HG03575 (cell line): ENCODE measurements at regions not wholly inside any gene's neighbourhood (a gene's known extent, or its start where the extent isn't known, plus 50 kb on each side); places are given as distances from the start of the nearest gene placed in this dataset.
"Not testable (repeated sequence)": the region's sequence is repeated elsewhere in the genome, so short reads cannot be mapped to it uniquely, and the experiment has no call there.

Source experiments
- ATAC-seq: cut with Tn5 transposase; IDR thresholded peaks from one replicate; pipeline ENCODE4 v1.9.1; 2021; ENCODE audit not compliant: unreplicated experiment, insufficient number of reproducible peaks, low FRiP score; ENCODE audit errors: extremely low read depth

DNA sequence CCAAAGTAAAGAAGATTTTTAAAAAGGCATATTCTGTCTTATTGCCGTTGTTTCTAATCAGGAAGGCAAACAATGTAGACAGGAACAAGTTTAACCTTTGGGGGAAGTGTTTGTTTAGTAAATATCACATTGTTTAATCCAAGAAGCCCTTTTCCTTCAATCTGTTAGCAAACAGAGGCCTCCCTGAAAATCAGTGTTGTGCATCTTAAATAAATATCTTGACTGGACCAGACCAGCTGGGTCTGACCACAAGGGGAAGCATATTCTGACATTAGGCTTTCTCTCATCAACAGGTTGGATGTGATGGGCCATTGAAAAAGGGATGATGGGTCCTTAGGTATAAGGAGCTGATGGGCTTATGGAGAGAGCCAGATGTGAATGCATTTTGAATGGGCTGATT, 81.8 kb upstream of the SGIP1 start:
- no peak for ATAC-seq

DNA sequence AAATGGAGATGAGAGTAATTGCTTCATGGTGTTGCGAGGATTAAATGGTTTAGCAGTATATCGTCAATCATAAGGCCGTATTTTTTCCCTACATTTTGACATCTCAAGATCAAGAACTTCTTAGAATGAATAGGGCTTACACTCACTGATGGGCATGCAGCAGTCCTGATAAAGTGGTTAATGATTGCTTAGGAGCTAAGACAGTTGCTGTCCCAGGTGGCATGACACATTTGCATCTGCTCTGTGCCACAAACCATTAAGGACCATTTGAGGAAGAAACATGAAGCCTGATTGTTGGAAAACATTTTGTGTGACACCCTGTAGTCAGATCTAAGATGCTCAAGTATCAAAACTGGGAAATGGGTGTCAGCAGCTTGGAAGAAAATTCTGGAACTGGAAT, 81.0 kb upstream of the SGIP1 start:
- no peak for ATAC-seq

DNA sequence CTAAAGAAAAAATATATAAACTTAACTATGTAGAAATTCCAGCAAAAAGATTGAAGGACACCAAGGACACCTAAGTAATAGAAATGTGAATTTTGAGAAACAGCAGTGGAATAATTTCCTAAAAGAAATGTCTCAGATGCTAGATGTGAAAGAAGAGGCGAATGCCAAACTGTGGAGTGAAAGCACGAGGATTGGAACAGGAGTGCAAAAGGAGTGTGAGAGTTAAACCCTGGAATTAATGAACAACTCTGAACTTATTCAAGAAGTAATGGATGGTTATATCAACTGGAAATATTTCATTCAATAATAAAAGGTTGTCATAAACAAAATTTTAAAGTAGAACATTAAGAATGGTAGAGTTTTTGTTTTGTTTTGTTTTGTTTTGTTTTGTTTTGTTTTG, 78.5 kb upstream of the SGIP1 start:
- no peak for ATAC-seq

DNA sequence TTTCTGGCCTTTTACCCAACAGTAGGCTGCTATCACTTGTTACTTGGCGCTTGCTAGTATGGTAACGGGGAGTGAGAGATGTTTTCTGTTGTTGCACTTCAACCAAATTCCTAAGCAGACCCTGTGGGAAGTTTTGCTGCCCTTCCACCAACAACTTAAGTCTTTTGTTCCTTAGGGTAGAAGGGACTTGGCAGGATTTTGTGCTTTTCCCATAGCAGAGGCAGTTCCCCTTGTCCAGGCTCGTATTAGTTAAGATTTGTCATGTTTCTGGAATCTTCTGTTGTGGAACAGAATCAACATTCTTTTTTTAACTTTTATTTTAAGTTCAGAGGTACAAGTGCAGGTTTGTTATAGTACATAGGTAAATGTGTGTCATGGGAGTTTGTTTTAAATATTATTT, 73.2 kb upstream of the SGIP1 start:
- no peak for ATAC-seq

DNA sequence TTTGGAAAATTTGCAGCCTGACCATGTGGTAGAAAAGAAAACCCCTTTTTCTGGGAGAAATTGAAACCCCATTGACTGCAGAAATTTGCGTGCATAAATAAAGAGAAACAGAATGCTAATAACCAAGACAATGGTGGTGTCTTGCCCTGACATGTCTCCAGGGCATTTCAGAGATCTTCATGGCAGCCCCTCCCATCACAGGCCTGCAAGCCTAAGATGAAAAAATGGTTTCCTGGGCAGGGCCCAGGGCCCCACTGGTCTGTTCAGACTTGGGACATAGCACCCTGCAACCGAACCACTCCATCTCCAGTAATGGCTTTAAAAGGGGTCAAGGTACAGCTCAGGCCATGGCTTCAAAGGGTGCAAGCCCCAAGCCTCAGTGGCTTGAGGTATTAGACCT, 71.6 kb upstream of the SGIP1 start:
- ATAC-seq = no peak

DNA sequence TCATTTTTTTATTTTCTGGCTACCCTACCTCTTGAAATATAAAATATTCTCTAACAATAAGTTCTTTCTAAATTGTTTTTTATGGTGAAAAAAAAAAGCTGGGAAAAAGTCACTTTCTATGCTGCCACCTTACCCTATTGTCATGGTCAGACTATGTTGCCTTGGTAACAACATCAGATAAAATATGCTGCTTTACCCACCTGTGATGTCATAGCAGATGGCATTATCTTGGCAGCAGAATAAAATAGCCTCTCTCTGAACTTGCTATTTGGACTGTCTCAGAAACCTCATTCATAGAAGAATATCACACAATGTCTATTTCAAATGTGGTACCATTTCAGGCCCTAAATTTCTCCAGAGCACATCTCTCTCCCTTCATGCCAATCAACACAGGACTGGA, 69.6 kb upstream of the SGIP1 start:
- no peak for ATAC-seq

DNA sequence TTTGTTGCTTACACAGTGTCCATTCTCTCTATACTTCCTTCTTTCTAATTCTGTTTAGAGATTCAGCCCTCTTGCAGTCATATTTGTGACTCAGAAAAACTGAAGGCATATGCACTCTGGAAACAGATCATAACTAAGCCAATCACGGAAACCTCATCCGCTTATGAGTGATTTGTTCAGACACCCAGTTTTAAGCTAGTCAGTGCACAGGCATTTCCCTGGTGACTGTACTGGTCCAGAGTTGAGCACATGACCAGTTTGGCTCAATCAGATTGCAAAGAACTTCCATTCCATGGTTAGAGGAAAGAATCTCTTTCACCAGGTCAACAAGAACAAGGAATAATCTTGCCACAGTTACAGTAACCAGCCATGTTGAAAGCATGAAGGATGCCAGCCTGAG, 69.2 kb upstream of the SGIP1 start:
- ATAC-seq = no peak

DNA sequence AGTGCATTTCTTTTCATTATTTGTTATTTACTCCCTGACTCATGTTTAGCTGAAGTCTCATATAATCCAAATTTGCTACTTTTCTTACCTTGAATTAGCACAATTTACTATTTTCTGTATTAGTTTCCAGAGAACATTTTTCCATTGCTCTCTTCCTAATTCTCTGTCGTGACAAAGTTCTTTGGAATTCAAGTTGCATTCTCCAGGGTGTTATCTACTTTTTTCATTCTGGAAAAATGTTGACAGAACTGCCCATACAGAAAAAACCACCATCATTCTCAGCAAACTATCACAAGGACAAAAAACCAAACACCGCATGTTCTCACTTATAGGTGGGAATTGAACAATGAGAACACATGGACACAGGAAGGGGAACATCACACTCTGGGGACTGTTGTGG, 67.3 kb upstream of the SGIP1 start:
- ATAC-seq = not testable (repeated sequence)

DNA sequence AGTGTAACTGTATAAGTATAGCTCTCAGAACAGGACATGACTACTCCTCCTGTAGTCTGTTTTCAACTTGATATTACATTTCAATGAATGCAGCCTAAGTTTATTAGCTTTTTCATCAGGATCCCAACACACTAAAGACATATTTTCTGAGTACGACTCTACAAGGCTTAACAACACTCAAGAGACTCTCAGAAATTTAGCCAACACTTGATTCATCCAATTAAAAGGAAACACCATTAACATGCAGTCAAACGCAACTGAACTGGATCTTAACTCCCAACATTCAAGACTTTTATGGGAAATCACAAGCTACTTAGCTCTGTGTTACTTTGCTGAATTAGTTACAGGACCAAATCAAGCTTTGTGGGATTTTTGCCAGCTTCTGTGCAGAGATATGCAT, 65.2 kb upstream of the SGIP1 start:
- no peak for ATAC-seq

DNA sequence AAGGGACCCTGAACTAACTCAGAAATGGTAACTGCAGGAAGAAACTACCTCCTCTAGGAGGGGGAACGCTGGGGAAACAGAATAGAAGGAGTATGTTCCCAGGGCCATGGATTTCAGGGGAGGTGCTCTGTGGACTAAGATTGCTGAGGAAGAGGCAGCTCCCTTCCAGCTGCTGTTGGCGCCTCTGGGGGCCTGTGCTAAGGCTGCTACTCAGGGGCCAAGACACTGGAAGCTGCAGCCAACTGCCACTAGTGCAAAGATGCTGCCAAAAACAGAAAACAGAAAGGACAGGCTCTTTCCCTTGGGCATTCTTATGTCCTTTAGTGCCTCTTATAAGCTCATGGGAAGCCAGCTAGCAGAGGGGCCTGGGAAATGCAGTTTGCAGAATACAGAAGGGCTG, 58.0 kb upstream of the SGIP1 start:
- ATAC-seq = no peak

DNA sequence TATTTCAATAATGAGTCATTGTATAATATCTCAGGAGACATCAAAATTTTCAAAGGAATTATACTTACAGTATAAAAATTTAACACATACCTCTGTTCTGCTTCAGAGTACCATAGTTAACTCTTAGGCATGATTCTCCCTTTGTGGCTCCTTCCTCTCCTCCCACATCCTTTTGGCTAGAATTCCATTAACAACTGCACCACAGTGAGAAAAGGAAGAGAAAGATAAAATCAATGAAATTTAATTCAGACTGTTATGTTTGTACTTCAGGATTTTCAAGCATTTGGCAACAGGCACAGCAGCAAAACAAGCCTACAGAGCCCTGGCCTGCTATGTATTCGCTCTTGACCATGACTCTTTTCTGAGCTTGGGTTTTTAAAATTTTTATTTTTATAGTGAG, 57.2 kb upstream of the SGIP1 start:
- no peak for ATAC-seq

DNA sequence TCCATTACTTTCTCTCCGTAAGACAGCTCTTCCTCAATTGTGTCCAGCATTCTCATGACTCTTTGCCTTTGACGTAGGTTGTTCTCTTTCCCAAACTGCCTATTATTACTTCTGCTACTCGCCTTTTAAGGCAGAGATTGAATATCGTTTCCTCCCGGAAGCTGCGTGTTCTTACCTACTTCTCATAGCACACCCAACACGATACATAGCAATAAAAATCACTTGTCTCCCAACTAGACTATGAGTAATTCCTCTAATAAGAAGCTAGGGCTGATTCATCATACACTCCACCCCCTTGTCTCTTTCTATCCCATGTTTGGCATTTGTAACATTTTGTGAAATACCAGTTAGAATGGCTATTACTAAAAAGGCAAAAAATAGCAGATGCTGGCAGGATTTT, 55.8 kb upstream of the SGIP1 start:
- no peak for ATAC-seq

DNA sequence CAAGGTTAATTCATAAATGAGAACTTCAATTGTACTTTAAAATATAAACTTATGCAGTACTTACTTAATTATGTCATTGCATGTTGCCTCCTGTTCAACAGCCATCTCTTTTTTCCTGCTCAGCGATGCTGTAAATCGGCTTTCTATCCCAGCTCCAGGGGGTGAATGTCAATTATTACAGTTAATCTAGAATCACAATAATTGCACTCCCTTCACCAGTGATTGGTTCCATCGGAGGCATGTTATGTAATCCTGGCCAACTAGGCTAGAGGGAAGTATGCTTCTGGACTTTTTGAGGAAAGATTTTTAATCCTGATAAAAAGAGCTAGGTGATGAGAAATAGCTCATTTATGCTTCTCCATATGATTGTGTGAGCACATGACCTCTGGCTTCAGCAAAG, 53.8 kb upstream of the SGIP1 start:
- no peak for ATAC-seq

DNA sequence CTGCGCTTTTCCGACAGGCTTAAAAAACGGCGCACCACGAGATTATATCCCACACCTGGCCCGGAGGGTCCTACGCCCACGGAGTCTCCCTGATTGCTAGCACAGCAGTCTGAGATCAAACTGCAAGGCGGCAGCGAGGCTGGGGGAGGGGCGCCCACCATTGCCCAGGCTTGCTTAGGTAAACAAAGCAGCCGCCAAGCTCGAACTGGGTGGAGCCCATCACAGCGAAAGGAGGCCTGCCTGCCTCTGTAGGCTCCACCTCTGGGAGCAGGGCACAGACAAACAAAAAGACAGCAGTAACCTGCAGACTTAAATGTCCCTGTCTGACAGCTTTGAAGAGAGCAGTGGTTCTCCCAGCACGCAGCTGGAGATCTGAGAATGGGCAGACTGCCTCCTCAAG, 52.7 kb upstream of the SGIP1 start:
- not testable (repeated sequence) for ATAC-seq
